ENCODE measurements at regions not wholly inside any gene's neighbourhood (a gene's known extent, or its start where the extent isn't known, plus 50 kb on each side); places are given as distances from the start of the nearest gene placed in this dataset.
A peak's percentile ranks its signal among the peaks of the same experiment; 100 is the strongest.

DNA sequence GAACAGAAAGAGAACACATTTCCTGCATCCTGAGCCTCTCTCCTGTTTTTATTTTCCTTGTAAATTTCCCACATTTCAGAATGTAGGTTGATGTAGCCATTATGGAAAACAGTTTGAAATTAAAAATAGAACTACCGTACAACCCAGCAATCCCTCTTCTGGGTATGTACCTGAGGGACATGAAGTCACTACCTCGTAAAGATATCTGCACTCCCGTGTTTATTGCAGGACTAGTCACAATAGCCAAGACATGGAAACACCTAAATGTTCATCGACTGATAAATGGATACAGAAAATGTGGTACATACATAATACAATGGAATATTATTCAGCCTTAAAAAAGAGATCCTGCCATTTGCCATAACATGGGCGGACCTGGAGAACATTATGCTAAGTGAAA lies 72.0 kb upstream of the JAG1 start:
- Histone ChIP-seq H3K79me2 (ENCODE audit: control insufficient read depth, insufficient read depth, low read length, unreplicated experiment) (no peaks in the 10 kb centered on the region), H3K27ac (ENCODE audit: low read depth, low read length) (no peak overlapping the region), H2AFZ (ENCODE audit: low read length, unreplicated experiment) (no peak overlapping the region), H3K4me1 (ENCODE audit: control insufficient read depth, insufficient read depth, low read length, unreplicated experiment) (peaks cover 6% of the 10 kb centered on the region), H3K36me3 (ENCODE audit: insufficient read depth, low read length) (no peaks in the 10 kb centered on the region), H3K27me3 (ENCODE audit: insufficient read depth, low read length) (no peaks in the 10 kb centered on the region), H3K4me3 (ENCODE audit: low read depth, low read length) (no peak overlapping the region)

DNA sequence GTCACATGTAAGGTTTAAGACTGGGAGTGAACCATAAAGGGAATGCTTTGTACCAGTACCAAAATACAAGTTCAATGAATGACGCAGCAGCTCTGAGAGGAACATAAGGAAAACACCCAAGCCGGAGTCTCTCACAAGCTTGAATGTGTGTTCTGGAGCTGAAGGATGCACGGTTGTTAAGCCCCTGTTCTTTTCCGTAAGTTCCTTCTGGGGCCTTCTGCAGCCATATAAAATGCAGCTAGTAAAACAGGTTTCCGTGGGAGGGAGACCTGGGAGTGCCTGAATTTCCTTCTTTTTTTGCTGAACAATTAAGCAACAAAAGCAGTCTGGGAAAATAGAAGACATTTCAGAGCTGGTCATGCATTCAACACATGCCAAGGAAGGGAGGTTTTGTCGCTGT lies 73.2 kb upstream of the JAG1 start:
- Histone ChIP-seq H3K79me2 (ENCODE audit: control insufficient read depth, insufficient read depth, low read length, unreplicated experiment) (no peaks in the 10 kb centered on the region), H2AFZ (ENCODE audit: low read length, unreplicated experiment) (no peak overlapping the region), H3K27me3 (ENCODE audit: insufficient read depth, low read length) (no peaks in the 10 kb centered on the region), H3K4me3 (ENCODE audit: low read depth, low read length) (no peak overlapping the region), H3K36me3 (ENCODE audit: insufficient read depth, low read length) (no peaks in the 10 kb centered on the region), H3K4me1 (ENCODE audit: control insufficient read depth, insufficient read depth, low read length, unreplicated experiment) (no peaks in the 10 kb centered on the region), H3K27ac (ENCODE audit: low read depth, low read length) (no peak overlapping the region)

DNA sequence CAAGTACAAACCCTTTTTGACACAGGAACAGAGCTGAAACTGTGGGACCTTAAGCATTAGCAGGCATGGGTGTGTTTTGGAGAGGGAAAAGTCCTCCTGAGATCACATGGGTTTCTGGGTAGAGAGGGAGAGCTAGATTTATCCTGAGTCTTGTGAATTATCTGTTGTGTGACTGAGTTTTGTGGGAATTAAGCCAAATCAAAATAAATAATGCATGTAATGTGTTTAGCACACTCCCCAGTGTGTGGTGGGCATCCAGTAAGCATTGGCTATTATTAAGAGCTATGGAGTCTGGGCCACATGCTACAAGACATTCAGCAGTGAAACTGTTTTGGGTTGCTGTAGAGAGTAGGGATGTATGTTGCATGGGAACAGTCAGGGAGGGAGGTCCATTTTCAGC lies 75.3 kb upstream of the JAG1 start:
- H3K27ac ChIP-seq (ENCODE audit: low read depth, low read length), result no peak overlapping the region
- no peak overlapping the region for H2AFZ ChIP-seq (ENCODE audit: low read length, unreplicated experiment)
- no peaks in the 10 kb centered on the region for H3K4me1 ChIP-seq (ENCODE audit: control insufficient read depth, insufficient read depth, low read length, unreplicated experiment)
- H3K27me3 ChIP-seq (ENCODE audit: insufficient read depth, low read length), result no peaks in the 10 kb centered on the region
- H3K36me3 ChIP-seq (ENCODE audit: insufficient read depth, low read length), result no peaks in the 10 kb centered on the region
- H3K4me3 ChIP-seq (ENCODE audit: low read depth, low read length), result no peak overlapping the region
- H3K79me2 ChIP-seq (ENCODE audit: control insufficient read depth, insufficient read depth, low read length, unreplicated experiment), result no peaks in the 10 kb centered on the region

DNA sequence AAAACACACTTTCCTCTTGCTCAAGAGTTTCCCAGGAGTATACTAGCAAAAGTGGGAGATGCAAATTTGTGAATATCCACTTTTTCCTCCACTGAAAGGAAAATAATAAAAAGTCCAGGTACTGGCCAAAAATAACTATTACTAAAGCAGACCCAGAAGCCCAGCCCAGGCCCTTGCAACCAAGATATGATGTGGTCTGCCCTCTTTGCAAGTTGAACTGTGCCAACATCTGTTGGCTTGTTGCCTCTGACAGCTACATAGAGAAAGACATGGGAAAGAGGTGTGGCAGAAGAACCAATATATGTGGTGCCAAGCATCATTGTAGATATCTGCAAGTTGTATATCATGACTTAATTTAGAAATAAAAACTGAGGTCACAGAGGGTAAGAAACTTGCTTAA lies 78.4 kb upstream of the JAG1 start:
- Histone ChIP-seq H3K27ac (ENCODE audit: low read depth, low read length) (no peak overlapping the region), H3K4me3 (ENCODE audit: low read depth, low read length) (no peak overlapping the region), H2AFZ (ENCODE audit: low read length, unreplicated experiment) (no peak overlapping the region), H3K36me3 (ENCODE audit: insufficient read depth, low read length) (no peaks in the 10 kb centered on the region), H3K27me3 (ENCODE audit: insufficient read depth, low read length) (no peaks in the 10 kb centered on the region), H3K79me2 (ENCODE audit: control insufficient read depth, insufficient read depth, low read length, unreplicated experiment) (no peaks in the 10 kb centered on the region), H3K4me1 (ENCODE audit: control insufficient read depth, insufficient read depth, low read length, unreplicated experiment) (no peaks in the 10 kb centered on the region)

- Histone ChIP-seq H2AFZ (ENCODE audit: low read length, unreplicated experiment) (no peak overlapping the region), H3K4me1 (ENCODE audit: control insufficient read depth, insufficient read depth, low read length, unreplicated experiment) (no peaks in the 10 kb centered on the region), H3K27me3 (ENCODE audit: insufficient read depth, low read length) (no peaks in the 10 kb centered on the region), H3K36me3 (ENCODE audit: insufficient read depth, low read length) (no peaks in the 10 kb centered on the region), H3K4me3 (ENCODE audit: low read depth, low read length) (no peak overlapping the region), H3K27ac (ENCODE audit: low read depth, low read length) (no peak overlapping the region), H3K79me2 (ENCODE audit: control insufficient read depth, insufficient read depth, low read length, unreplicated experiment) (no peaks in the 10 kb centered on the region)
Measured at GRCh38 chr20:10754824-10755223, 81.0 kb upstream of the JAG1 start.

- Histone ChIP-seq H3K4me3 (ENCODE audit: low read depth, low read length) (no peak overlapping the region), H3K27me3 (ENCODE audit: insufficient read depth, low read length) (no peaks in the 10 kb centered on the region), H3K79me2 (ENCODE audit: control insufficient read depth, insufficient read depth, low read length, unreplicated experiment) (no peaks in the 10 kb centered on the region), H3K27ac (ENCODE audit: low read depth, low read length) (no peak overlapping the region), H3K4me1 (ENCODE audit: control insufficient read depth, insufficient read depth, low read length, unreplicated experiment) (peaks cover 28% of the 10 kb centered on the region), H2AFZ (ENCODE audit: low read length, unreplicated experiment) (no peak overlapping the region), H3K36me3 (ENCODE audit: insufficient read depth, low read length) (no peaks in the 10 kb centered on the region)
Measured at GRCh38 chr20:10758446-10758845, 84.6 kb upstream of the JAG1 start.

- Histone ChIP-seq H3K79me2 (ENCODE audit: control insufficient read depth, insufficient read depth, low read length, unreplicated experiment) (no peaks in the 10 kb centered on the region), H3K36me3 (ENCODE audit: insufficient read depth, low read length) (no peaks in the 10 kb centered on the region), H2AFZ (ENCODE audit: low read length, unreplicated experiment) (peak overlapping the region; percentile 10), H3K4me1 (ENCODE audit: control insufficient read depth, insufficient read depth, low read length, unreplicated experiment) (peaks cover 28% of the 10 kb centered on the region), H3K27ac (ENCODE audit: low read depth, low read length) (peak overlapping the region; percentile 85), H3K4me3 (ENCODE audit: low read depth, low read length) (peak overlapping the region; percentile 41; the same call in 1 of the 2 replicates), H3K27me3 (ENCODE audit: insufficient read depth, low read length) (no peaks in the 10 kb centered on the region)
Measured at GRCh38 chr20:10761232-10761631, 87.4 kb upstream of the JAG1 start.

GRCh38 chr20:10761786-10762185 lies 88.0 kb upstream of the JAG1 start:
- Histone ChIP-seq H3K79me2 (ENCODE audit: control insufficient read depth, insufficient read depth, low read length, unreplicated experiment) (no peaks in the 10 kb centered on the region), H3K27ac (ENCODE audit: low read depth, low read length) (peak overlapping the region; percentile 85), H3K36me3 (ENCODE audit: insufficient read depth, low read length) (no peaks in the 10 kb centered on the region), H3K27me3 (ENCODE audit: insufficient read depth, low read length) (no peaks in the 10 kb centered on the region), H3K4me3 (ENCODE audit: low read depth, low read length) (peak overlapping the region; percentile 41; the same call in 1 of the 2 replicates), H2AFZ (ENCODE audit: low read length, unreplicated experiment) (peak overlapping the region; percentile 47), H3K4me1 (ENCODE audit: control insufficient read depth, insufficient read depth, low read length, unreplicated experiment) (peaks cover 28% of the 10 kb centered on the region)

- Histone ChIP-seq H3K4me1 (ENCODE audit: control insufficient read depth, insufficient read depth, low read length, unreplicated experiment) (peaks cover 28% of the 10 kb centered on the region), H3K79me2 (ENCODE audit: control insufficient read depth, insufficient read depth, low read length, unreplicated experiment) (no peaks in the 10 kb centered on the region), H3K4me3 (ENCODE audit: low read depth, low read length) (0 out of 2 replicates have a peak overlapping the region, but pooled peaks have one; percentile 41), H3K27ac (ENCODE audit: low read depth, low read length) (peak overlapping the region; percentile 85), H3K36me3 (ENCODE audit: insufficient read depth, low read length) (no peaks in the 10 kb centered on the region), H3K27me3 (ENCODE audit: insufficient read depth, low read length) (no peaks in the 10 kb centered on the region), H2AFZ (ENCODE audit: low read length, unreplicated experiment) (peak overlapping the region; percentile 47)
Measured at GRCh38 chr20:10762216-10762615, 88.4 kb upstream of the JAG1 start.

DNA sequence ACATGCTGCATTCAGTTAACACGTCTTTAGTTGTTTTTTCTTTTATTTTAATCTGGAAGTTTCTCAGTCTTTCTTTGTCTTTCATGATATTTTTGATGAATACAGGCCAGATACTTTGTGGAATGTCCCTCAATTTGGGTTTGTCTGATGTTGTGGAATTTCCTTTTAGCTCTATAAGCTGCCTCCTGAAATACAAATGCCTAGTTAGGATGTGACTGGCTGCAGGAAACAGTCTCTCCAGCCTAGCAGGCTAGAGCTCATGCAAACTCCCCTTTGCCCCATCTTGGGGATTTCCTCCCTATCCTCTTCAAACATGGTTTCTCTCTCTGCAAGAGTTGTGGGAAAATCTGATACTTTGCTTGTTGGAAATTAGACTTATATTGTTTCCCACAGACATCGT lies 89.3 kb upstream of the JAG1 start:
- no peak overlapping the region for H3K4me3 ChIP-seq (ENCODE audit: low read depth, low read length)
- H2AFZ ChIP-seq (ENCODE audit: low read length, unreplicated experiment), result no peak overlapping the region
- H3K79me2 ChIP-seq (ENCODE audit: control insufficient read depth, insufficient read depth, low read length, unreplicated experiment), result no peaks in the 10 kb centered on the region
- H3K27me3 ChIP-seq (ENCODE audit: insufficient read depth, low read length), result no peaks in the 10 kb centered on the region
- no peaks in the 10 kb centered on the region for H3K36me3 ChIP-seq (ENCODE audit: insufficient read depth, low read length)
- no peak overlapping the region for H3K27ac ChIP-seq (ENCODE audit: low read depth, low read length)
- peaks cover 28% of the 10 kb centered on the region for H3K4me1 ChIP-seq (ENCODE audit: control insufficient read depth, insufficient read depth, low read length, unreplicated experiment)

DNA sequence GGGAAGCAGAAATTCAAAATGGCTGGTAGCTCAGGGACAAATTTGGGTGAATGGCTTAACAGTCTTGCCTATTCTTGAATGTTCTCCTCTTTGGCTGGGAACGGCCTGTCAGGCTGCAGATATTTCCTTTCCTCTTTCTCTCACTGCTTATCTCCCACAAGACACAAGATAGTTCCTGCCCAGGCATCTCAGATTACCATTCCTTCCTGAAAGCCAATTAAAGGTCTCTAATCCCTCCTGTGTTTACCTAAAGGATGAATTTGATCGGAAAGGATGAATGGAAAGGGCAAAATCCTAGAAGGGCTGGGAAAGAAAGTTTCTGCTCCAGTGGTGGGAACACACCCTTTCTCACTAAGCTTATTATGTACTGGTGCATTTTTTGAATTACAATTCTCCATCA lies 95.9 kb upstream of the JAG1 start:
- no peaks in the 10 kb centered on the region for H3K79me2 ChIP-seq (ENCODE audit: control insufficient read depth, insufficient read depth, low read length, unreplicated experiment)
- no peak overlapping the region for H2AFZ ChIP-seq (ENCODE audit: low read length, unreplicated experiment)
- H3K4me1 ChIP-seq (ENCODE audit: control insufficient read depth, insufficient read depth, low read length, unreplicated experiment), result no peaks in the 10 kb centered on the region
- H3K4me3 ChIP-seq (ENCODE audit: low read depth, low read length), result no peak overlapping the region
- H3K27ac ChIP-seq (ENCODE audit: low read depth, low read length), result no peak overlapping the region
- no peaks in the 10 kb centered on the region for H3K36me3 ChIP-seq (ENCODE audit: insufficient read depth, low read length)
- H3K27me3 ChIP-seq (ENCODE audit: insufficient read depth, low read length), result no peaks in the 10 kb centered on the region
